Ammon's horn (tissue), 1 donor: ENCODE measurements at regions not wholly inside any gene's neighbourhood (a gene's known extent, or its start where the extent isn't known, plus 50 kb on each side); places are given as distances from the start of the nearest gene placed in this dataset.
"Not testable (repeated sequence)": the region's sequence is repeated elsewhere in the genome, so short reads cannot be mapped to it uniquely, and the experiment has no call there.

Experiments
- DNase-seq: peaks from one replicate; pipeline ENCODE4 v3.0.0-alpha.2; 2016; ENCODE audit warnings: low spot score

GRCh38 chr2:37806004-37806403 lies 119.1 kb upstream of the RMDN2 start:
- not testable (repeated sequence) for DNase-seq

- no peak for DNase-seq
Observed at GRCh38 chr2:37809525-37809924, 115.6 kb upstream of the RMDN2 start.

GRCh38 chr2:37809931-37810570 lies 115.0 kb upstream of the RMDN2 start:
- DNase-seq = no peak

- no peak for DNase-seq
Observed at GRCh38 chr2:37812414-37812813, 112.7 kb upstream of the RMDN2 start.

- no peak for DNase-seq
Observed at GRCh38 chr2:37812941-37813730, 112.0 kb upstream of the RMDN2 start.

- DNase-seq = no peak
Observed at GRCh38 chr2:37816036-37816435, 109.1 kb upstream of the RMDN2 start.

GRCh38 chr2:37816686-37817085 lies 108.4 kb upstream of the RMDN2 start:
- DNase-seq = no peak

- no peak for DNase-seq
Observed at GRCh38 chr2:37819186-37819585, 105.9 kb upstream of the RMDN2 start.

GRCh38 chr2:37820471-37820986 lies 104.6 kb upstream of the RMDN2 start:
- no peak for DNase-seq

GRCh38 chr2:37825586-37825985 lies 99.5 kb upstream of the RMDN2 start:
- no peak for DNase-seq

- DNase-seq = no peak
Observed at GRCh38 chr2:37826611-37827010, 98.5 kb upstream of the RMDN2 start.

GRCh38 chr2:37827455-37827854 lies 97.6 kb upstream of the RMDN2 start:
- no peak for DNase-seq

GRCh38 chr2:37827911-37828511 lies 97.1 kb upstream of the RMDN2 start:
- no peak for DNase-seq

GRCh38 chr2:37829202-37829601 lies 95.9 kb upstream of the RMDN2 start:
- DNase-seq = peak; percentile 13

- no peak for DNase-seq
Observed at GRCh38 chr2:37829616-37830395, 95.3 kb upstream of the RMDN2 start.

- DNase-seq = no peak
Observed at GRCh38 chr2:37830636-37831035, 94.5 kb upstream of the RMDN2 start.

GRCh38 chr2:37831081-37831780 lies 93.9 kb upstream of the RMDN2 start:
- DNase-seq = no peak

- peak; percentile 90 for DNase-seq
Observed at GRCh38 chr2:37832590-37833197, 92.4 kb upstream of the RMDN2 start.

GRCh38 chr2:37833423-37833822 lies 91.7 kb upstream of the RMDN2 start:
- no peak for DNase-seq

GRCh38 chr2:37836270-37836669 lies 88.8 kb upstream of the RMDN2 start:
- DNase-seq = no peak

- DNase-seq = no peak
Observed at GRCh38 chr2:37836711-37837110, 88.4 kb upstream of the RMDN2 start.
